Loucy (cell line): ENCODE measurements at regions not wholly inside any gene's neighbourhood (a gene's known extent, or its start where the extent isn't known, plus 50 kb on each side); places are given as distances from the start of the nearest gene placed in this dataset.

Experiments
- H2AFZ ChIP-seq: fragments of 200-600 bp; sonication (generic); 2 replicates; pipeline ENCODE4 v1.6.0; 2016; ENCODE audit warnings: antibody characterized with exemption, mild to moderate bottlenecking, low read length, moderate library complexity
- H3F3A ChIP-seq: fragments of 200-600 bp; 2 replicates; pipeline ENCODE4 v1.6.0; 2016; ENCODE audit warnings: antibody characterized with exemption, low read depth, mild to moderate bottlenecking
- H3K27me3 ChIP-seq: fragments of 200-600 bp; sonication (generic); 2 replicates; pipeline ENCODE4 v1.6.1; 2014; ENCODE audit warnings: low read length, mild to moderate bottlenecking; ENCODE audit not compliant: insufficient read depth, poor library complexity, severe bottlenecking
- H3K36me3 ChIP-seq: fragments of 200-600 bp; sonication (generic); 2 replicates; pipeline ENCODE4 v1.6.1; 2016; ENCODE audit warnings: low read length; ENCODE audit not compliant: insufficient read depth
- H3K4me1 ChIP-seq: fragments of 200-600 bp; sonication (generic); 2 replicates; pipeline ENCODE4 v1.5.1; 2014; ENCODE audit warnings: low read length, mild to moderate bottlenecking; ENCODE audit not compliant: insufficient read depth, poor library complexity, severe bottlenecking
- H3K4me2 ChIP-seq: fragments of 200-600 bp; sonication (generic); 2 replicates; pipeline ENCODE4 v1.6.0; 2014; ENCODE audit warnings: antibody characterized with exemption, low read length, low read depth, mild to moderate bottlenecking; ENCODE audit not compliant: poor library complexity, severe bottlenecking
- H3K4me3 ChIP-seq: fragments of 200-600 bp; sonication (generic); 2 replicates; pipeline ENCODE4 v1.5.1; 2014; ENCODE audit warnings: low read length, mild to moderate bottlenecking, mixed read lengths; ENCODE audit not compliant: poor library complexity, severe bottlenecking
- H3K79me2 ChIP-seq: fragments of 200-600 bp; sonication (generic); 2 replicates; pipeline ENCODE4 v1.6.1; 2014; ENCODE audit warnings: low read length; ENCODE audit not compliant: insufficient read depth
- H3K9ac ChIP-seq: fragments of 200-600 bp; sonication (generic); 2 replicates; pipeline ENCODE4 v1.6.0; 2014; ENCODE audit warnings: mild to moderate bottlenecking, low read depth, low read length, moderate library complexity; ENCODE audit not compliant: poor library complexity, severe bottlenecking
- H3K9me2 ChIP-seq: fragments of 200-600 bp; sonication (generic); replicated peaks from 2 replicates; pipeline ENCODE4 v1.6.1; 2016; ENCODE audit warnings: low read depth, low read length, mixed read lengths
- H3K9me3 ChIP-seq: fragments of 200-600 bp; sonication (generic); 2 replicates; pipeline ENCODE4 v1.6.1; 2014; ENCODE audit warnings: mild to moderate bottlenecking, antibody characterized with exemption, low read length, low read depth; ENCODE audit not compliant: insufficient read depth
- H4K20me1 ChIP-seq: fragments of 200-600 bp; sonication (generic); 2 replicates; pipeline ENCODE4 v1.6.0; 2014; ENCODE audit warnings: antibody characterized with exemption, low read length, mild to moderate bottlenecking; ENCODE audit not compliant: insufficient read depth, poor library complexity, severe bottlenecking
- EZH2phosphoT487 ChIP-seq: fragments of 200-600 bp; IDR thresholded peaks from 2 replicates; pipeline ENCODE4 v1.6.1; 2018; ENCODE audit warnings: antibody characterized with exemption, mild to moderate bottlenecking, moderate library complexity, borderline replicate concordance
- TF ChIP-seq, protein P1 (sequence below): fragments of 200-600 bp; sonication (generic); conservative IDR thresholded peaks from 2 replicates; pipeline ENCODE4 v1.5.1; 2014; ENCODE audit warnings: mild to moderate bottlenecking, antibody characterized with exemption, low read length

DNA sequence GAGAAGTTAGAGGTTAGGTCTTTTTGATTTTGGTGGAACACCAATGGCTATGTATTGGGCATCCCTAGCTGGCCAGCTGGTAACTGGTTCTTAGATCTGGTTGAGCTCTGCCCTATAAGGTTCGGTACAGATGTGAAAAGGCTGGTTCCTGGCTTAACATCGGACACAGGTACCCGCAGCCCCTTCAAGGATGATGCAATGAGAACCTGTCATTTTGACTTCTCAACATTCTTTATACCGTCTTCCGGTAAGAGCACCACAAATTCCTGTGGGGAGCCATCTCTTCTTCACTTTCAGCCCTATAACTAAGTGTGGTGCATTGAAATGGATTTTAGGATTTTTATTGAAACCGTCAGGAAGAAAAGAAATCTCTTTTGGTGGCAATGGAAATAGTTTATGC, 222.8 kb downstream of the ADAMTS9 start:
- Histone ChIP-seq H3K4me1 (no peaks in the 10 kb centered on the region), H3K9me2 (no peaks in the 10 kb centered on the region), H4K20me1 (no peaks in the 10 kb centered on the region), H3K79me2 (no peaks in the 10 kb centered on the region), H2AFZ (no peak overlapping the region), H3K36me3 (no peaks in the 10 kb centered on the region), H3K4me2 (no peak overlapping the region), H3K9ac (no peak overlapping the region), H3K4me3 (no peak overlapping the region), H3F3A (no peaks in the 10 kb centered on the region), H3K9me3 (no peaks in the 10 kb centered on the region), H3K27me3 (no peaks in the 10 kb centered on the region)
- TF ChIP-seq, protein P1, sequence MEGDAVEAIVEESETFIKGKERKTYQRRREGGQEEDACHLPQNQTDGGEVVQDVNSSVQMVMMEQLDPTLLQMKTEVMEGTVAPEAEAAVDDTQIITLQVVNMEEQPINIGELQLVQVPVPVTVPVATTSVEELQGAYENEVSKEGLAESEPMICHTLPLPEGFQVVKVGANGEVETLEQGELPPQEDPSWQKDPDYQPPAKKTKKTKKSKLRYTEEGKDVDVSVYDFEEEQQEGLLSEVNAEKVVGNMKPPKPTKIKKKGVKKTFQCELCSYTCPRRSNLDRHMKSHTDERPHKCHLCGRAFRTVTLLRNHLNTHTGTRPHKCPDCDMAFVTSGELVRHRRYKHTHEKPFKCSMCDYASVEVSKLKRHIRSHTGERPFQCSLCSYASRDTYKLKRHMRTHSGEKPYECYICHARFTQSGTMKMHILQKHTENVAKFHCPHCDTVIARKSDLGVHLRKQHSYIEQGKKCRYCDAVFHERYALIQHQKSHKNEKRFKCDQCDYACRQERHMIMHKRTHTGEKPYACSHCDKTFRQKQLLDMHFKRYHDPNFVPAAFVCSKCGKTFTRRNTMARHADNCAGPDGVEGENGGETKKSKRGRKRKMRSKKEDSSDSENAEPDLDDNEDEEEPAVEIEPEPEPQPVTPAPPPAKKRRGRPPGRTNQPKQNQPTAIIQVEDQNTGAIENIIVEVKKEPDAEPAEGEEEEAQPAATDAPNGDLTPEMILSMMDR = no peak
- TF ChIP-seq EZH2phosphoT487 = no peak

DNA sequence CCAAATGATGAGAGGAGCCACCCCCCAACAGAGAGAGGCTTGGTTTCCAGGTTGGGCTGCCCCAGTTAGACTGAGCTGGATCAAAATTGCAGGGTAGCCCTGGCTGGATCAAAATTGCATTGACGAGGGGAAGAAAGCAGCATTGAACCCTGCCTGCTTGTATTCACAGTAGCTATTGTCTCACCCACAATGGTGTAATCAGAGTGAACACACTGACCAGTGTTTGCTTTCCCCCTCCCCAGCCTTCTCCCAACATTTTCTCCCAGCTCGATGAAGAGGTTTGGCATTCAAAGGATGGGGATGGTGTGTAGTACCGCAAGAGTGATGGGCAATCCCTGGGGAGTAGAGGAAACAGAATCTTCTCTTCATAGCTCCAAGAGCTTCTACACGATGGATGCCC, 223.8 kb downstream of the ADAMTS9 start:
- no peaks in the 10 kb centered on the region for H3K36me3 ChIP-seq
- no peaks in the 10 kb centered on the region for H4K20me1 ChIP-seq

DNA sequence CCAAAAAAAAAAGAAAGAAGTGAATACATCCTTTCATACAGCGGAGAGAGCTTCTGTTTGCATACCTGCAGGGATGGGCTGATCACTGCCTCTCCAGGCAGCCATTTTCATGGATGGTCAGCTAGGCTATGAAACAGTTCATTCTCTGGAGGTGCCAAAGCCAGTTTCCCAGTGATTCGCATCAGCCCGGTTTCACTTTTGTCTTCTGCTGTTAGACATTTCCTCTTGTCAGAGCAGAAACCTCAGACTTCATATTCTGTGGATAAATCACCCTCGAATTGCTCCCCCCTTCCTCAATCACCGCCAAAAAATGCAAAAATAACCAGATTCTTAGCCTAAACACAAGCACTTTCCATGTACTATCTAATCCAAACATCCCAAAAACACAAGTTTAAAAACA, 225.6 kb downstream of the ADAMTS9 start:
- H2AFZ ChIP-seq = no peak overlapping the region

More for the DNA sequence above, 223.8 kb downstream of the ADAMTS9 start:
- Histone ChIP-seq H3K9me2 (no peaks in the 10 kb centered on the region), H2AFZ (no peak overlapping the region), H3K9ac (no peak overlapping the region), H3K27me3 (no peaks in the 10 kb centered on the region), H3K4me1 (no peaks in the 10 kb centered on the region), H3K4me3 (no peak overlapping the region), H3K79me2 (no peaks in the 10 kb centered on the region), H3K9me3 (no peaks in the 10 kb centered on the region), H3K4me2 (no peak overlapping the region), H3F3A (no peaks in the 10 kb centered on the region)
- no peak for TF ChIP-seq EZH2phosphoT487
- TF ChIP-seq, protein P1 = no peak

More for the DNA sequence above, 225.6 kb downstream of the ADAMTS9 start:
- Histone ChIP-seq H3K79me2 (no peaks in the 10 kb centered on the region), H4K20me1 (no peaks in the 10 kb centered on the region), H3K9me3 (no peaks in the 10 kb centered on the region), H3K4me1 (no peaks in the 10 kb centered on the region), H3K9me2 (no peaks in the 10 kb centered on the region), H3F3A (no peaks in the 10 kb centered on the region), H3K4me3 (no peak overlapping the region), H3K27me3 (no peaks in the 10 kb centered on the region), H3K36me3 (no peaks in the 10 kb centered on the region), H3K4me2 (no peak overlapping the region), H3K9ac (no peak overlapping the region)
- TF ChIP-seq EZH2phosphoT487 = no peak
- TF ChIP-seq, protein P1 = no peak
